ENCODE measurements at regions not wholly inside any gene's neighbourhood (a gene's known extent, or its start where the extent isn't known, plus 50 kb on each side); places are given as distances from the start of the nearest gene placed in this dataset.

DNA sequence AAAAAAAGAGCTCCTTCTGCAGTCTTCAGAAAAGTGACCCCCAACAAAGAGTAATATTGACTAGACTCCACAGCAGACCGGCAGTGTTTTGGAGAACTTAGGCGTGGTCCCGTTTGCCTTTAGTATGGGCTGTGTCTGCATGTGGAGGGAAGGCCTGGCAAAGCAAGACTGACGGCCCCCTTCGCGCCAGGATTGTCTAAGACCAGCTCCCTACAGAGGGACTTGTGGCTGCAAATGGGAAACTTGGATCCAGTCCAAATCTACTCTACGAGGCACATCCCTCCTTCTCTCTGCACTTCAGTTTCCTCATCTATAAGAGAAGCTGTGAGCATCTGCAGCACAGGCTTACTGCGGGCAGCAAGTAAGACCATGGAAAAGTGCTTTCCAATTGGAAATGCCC, 350.0 kb downstream of the ZNF536 start:
- no peak overlapping the region for H3K27ac ChIP-seq (ENCODE audit: low read length)
- no peaks in the 10 kb centered on the region for H3K79me2 ChIP-seq (replicated peaks; ENCODE audit: insufficient read depth, low read length)
- TF ChIP-seq EP300 (conservative IDR thresholded peaks at IDR 0.05; ENCODE audit: poor library complexity, severe bottlenecking): no peak
- TF ChIP-seq, protein P1, sequence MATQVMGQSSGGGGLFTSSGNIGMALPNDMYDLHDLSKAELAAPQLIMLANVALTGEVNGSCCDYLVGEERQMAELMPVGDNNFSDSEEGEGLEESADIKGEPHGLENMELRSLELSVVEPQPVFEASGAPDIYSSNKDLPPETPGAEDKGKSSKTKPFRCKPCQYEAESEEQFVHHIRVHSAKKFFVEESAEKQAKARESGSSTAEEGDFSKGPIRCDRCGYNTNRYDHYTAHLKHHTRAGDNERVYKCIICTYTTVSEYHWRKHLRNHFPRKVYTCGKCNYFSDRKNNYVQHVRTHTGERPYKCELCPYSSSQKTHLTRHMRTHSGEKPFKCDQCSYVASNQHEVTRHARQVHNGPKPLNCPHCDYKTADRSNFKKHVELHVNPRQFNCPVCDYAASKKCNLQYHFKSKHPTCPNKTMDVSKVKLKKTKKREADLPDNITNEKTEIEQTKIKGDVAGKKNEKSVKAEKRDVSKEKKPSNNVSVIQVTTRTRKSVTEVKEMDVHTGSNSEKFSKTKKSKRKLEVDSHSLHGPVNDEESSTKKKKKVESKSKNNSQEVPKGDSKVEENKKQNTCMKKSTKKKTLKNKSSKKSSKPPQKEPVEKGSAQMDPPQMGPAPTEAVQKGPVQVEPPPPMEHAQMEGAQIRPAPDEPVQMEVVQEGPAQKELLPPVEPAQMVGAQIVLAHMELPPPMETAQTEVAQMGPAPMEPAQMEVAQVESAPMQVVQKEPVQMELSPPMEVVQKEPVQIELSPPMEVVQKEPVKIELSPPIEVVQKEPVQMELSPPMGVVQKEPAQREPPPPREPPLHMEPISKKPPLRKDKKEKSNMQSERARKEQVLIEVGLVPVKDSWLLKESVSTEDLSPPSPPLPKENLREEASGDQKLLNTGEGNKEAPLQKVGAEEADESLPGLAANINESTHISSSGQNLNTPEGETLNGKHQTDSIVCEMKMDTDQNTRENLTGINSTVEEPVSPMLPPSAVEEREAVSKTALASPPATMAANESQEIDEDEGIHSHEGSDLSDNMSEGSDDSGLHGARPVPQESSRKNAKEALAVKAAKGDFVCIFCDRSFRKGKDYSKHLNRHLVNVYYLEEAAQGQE (IDR thresholded peaks at IDR 0.05; ENCODE audit: borderline replicate concordance): no peak
- TF ChIP-seq SMC3 (conservative IDR thresholded peaks at IDR 0.05; ENCODE audit: poor library complexity): no peak
- no peak for TF ChIP-seq POLR2AphosphoS5 (IDR thresholded peaks at IDR 0.05)
- TF ChIP-seq, protein P2, sequence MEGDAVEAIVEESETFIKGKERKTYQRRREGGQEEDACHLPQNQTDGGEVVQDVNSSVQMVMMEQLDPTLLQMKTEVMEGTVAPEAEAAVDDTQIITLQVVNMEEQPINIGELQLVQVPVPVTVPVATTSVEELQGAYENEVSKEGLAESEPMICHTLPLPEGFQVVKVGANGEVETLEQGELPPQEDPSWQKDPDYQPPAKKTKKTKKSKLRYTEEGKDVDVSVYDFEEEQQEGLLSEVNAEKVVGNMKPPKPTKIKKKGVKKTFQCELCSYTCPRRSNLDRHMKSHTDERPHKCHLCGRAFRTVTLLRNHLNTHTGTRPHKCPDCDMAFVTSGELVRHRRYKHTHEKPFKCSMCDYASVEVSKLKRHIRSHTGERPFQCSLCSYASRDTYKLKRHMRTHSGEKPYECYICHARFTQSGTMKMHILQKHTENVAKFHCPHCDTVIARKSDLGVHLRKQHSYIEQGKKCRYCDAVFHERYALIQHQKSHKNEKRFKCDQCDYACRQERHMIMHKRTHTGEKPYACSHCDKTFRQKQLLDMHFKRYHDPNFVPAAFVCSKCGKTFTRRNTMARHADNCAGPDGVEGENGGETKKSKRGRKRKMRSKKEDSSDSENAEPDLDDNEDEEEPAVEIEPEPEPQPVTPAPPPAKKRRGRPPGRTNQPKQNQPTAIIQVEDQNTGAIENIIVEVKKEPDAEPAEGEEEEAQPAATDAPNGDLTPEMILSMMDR (IDR thresholded peaks at IDR 0.05; ENCODE audit: poor library complexity, severe bottlenecking): no peak
- no peak for TF ChIP-seq MXI1 (conservative IDR thresholded peaks at IDR 0.05; ENCODE audit: poor library complexity, severe bottlenecking)
- TF ChIP-seq TAF1 (IDR thresholded peaks at IDR 0.05; ENCODE audit: low read depth): no peak
- no peak for TF ChIP-seq EZH2 (IDR thresholded peaks at IDR 0.05; ENCODE audit: borderline replicate concordance, insufficient read depth, low read length, poor library complexity, severe bottlenecking)
- no peak for TF ChIP-seq RAD21 (conservative IDR thresholded peaks at IDR 0.05)
- no peaks in the 10 kb centered on the region for H3F3A ChIP-seq (ENCODE audit: insufficient read depth, low read length, poor library complexity, severe bottlenecking)
- no peak overlapping the region for H3K4me2 ChIP-seq (ENCODE audit: low read length)
- no peaks in the 10 kb centered on the region for H3K9me2 ChIP-seq (ENCODE audit: insufficient read depth, low read length)
- no peak overlapping the region for H2AFZ ChIP-seq (ENCODE audit: low read depth, low read length)
- H3K4me3 ChIP-seq (ENCODE audit: low read length): no peak overlapping the region
- H3K9ac ChIP-seq (ENCODE audit: low read length): no peak overlapping the region
- no peaks in the 10 kb centered on the region for H4K20me1 ChIP-seq (ENCODE audit: insufficient read depth)
- H3K9me3 ChIP-seq (ENCODE audit: low read length): no peaks in the 10 kb centered on the region
- no peaks in the 10 kb centered on the region for H3K36me3 ChIP-seq (ENCODE audit: insufficient read depth, low read length)
- peaks cover 7% of the 10 kb centered on the region for H3K27me3 ChIP-seq (ENCODE audit: insufficient read depth, low read depth, low read length)

DNA sequence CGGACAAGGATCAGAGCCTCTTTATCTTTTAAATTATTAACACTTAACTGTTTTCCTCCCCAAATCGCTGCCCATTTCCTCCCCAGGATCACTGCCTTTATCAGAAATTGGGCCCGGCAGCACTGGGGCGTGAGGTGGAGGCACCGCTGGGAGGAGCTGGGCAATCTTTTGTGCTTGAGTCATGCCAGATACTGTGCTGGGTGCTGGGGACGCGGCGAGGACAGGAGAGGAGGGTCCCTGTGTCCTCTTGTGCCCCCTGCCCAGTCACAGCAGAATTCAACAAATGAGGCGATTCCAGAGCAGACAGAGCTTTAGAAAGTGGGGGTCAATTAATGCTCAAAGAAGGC, 347.8 kb downstream of the ZNF536 start:
- H3K79me2 ChIP-seq (replicated peaks; ENCODE audit: insufficient read depth, low read length): no peaks in the 10 kb centered on the region
- no peaks in the 10 kb centered on the region for H3K36me3 ChIP-seq (ENCODE audit: insufficient read depth, low read length)
- no peaks in the 10 kb centered on the region for H3K9me3 ChIP-seq (ENCODE audit: low read length)
- no peak overlapping the region for H3K4me2 ChIP-seq (ENCODE audit: low read length)
- no peaks in the 10 kb centered on the region for H3F3A ChIP-seq (ENCODE audit: insufficient read depth, low read length, poor library complexity, severe bottlenecking)
- no peaks in the 10 kb centered on the region for H4K20me1 ChIP-seq (ENCODE audit: insufficient read depth)
- H3K4me3 ChIP-seq (ENCODE audit: low read length): no peak overlapping the region
- H3K9ac ChIP-seq (ENCODE audit: low read length): no peak overlapping the region
- TF ChIP-seq TAF1 (IDR thresholded peaks at IDR 0.05; ENCODE audit: low read depth) (no peak), EP300 (conservative IDR thresholded peaks at IDR 0.05; ENCODE audit: poor library complexity, severe bottlenecking) (no peak), EZH2 (IDR thresholded peaks at IDR 0.05; ENCODE audit: borderline replicate concordance, insufficient read depth, low read length, poor library complexity, severe bottlenecking) (no peak), SMC3 (conservative IDR thresholded peaks at IDR 0.05; ENCODE audit: poor library complexity) (no peak), POLR2AphosphoS5 (IDR thresholded peaks at IDR 0.05) (no peak), MXI1 (conservative IDR thresholded peaks at IDR 0.05; ENCODE audit: poor library complexity, severe bottlenecking) (no peak)
- TF ChIP-seq, protein P1 (IDR thresholded peaks at IDR 0.05; ENCODE audit: borderline replicate concordance): no peak
- TF ChIP-seq, protein P2 (IDR thresholded peaks at IDR 0.05; ENCODE audit: poor library complexity, severe bottlenecking): no peak
- H2AFZ ChIP-seq (ENCODE audit: low read depth, low read length): no peak overlapping the region
- no peak overlapping the region for H3K27ac ChIP-seq (ENCODE audit: low read length)
- peaks cover 7% of the 10 kb centered on the region for H3K27me3 ChIP-seq (ENCODE audit: insufficient read depth, low read depth, low read length)
- H3K9me2 ChIP-seq (ENCODE audit: insufficient read depth, low read length): no peaks in the 10 kb centered on the region

All from neural cell (in vitro differentiated cells).